ENCODE measurements at regions not wholly inside any gene's neighbourhood (a gene's known extent, or its start where the extent isn't known, plus 50 kb on each side); places are given as distances from the start of the nearest gene placed in this dataset.

DNA sequence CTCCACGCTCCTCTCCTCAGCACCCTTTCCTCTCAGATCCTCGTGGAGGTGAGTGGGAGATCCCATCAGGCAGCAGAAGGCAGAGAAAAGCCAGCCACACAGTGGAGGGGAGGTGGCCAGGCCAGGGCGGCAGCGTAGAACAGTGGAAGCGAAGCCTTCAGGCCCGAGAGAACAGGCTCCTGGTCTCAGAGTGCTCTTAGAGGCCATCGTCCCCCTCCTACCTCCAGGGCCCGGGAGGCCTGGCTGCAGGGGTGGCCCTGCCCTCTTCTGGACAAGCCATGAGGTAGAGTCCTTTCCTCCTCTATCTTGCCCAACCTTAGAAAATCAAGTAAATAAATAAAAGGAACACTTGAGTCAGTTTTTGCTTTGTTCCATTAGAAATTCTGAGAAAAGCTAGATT is 202.0 kb downstream of the KATNAL1 start:
- no peak for DNase-seq

DNA sequence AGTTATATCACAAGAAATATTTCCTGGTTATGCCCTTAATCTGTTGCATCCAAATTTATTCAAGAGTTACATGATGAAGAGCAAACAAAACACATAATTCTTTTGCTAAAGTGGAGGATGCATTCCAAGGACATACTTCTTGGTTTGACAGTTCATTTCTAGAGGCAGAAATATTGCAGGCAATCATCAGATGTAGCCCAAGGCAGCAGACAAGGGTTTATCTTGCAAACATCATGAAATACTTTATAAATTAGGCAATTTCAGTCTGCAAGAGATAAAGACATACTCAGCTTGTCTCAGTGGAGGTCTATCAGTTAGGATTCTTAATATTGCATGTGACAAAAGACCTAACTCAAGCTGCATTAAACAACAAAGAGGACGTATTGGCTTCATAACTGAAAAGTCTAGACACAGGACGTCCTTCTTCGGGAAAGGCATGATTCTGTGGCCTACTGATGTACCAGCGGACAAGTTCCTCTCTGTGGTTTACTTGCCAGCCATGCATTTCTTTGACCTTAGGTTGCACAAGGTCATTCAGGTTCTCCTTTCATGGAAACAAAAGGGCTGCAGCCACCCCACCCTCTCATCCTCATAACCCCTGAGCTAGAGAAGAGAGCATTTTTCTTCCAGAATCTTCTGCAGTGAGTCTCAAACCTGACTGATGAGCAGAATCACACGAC is 204.1 kb downstream of the KATNAL1 start:
- DNase-seq: no peak

DNA sequence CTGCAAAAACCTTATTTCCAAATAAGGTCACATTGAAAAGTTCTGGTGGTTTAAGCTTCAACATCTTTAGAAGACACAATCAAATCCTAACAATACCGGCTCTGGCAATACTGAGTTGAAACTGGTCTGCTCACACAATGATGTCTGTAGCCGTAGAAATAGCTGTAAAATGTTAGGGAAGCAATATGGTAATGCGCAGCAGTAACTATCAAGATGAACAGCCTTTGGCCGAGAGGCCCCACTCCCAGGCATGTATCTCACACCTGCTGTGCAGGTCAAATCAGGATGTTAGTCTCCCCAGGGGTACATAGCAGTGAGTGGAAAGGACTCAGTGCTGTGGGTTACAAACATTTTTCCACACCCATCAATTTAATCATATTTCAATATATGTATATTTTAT is 207.1 kb downstream of the KATNAL1 start:
- no peak for DNase-seq

DNA sequence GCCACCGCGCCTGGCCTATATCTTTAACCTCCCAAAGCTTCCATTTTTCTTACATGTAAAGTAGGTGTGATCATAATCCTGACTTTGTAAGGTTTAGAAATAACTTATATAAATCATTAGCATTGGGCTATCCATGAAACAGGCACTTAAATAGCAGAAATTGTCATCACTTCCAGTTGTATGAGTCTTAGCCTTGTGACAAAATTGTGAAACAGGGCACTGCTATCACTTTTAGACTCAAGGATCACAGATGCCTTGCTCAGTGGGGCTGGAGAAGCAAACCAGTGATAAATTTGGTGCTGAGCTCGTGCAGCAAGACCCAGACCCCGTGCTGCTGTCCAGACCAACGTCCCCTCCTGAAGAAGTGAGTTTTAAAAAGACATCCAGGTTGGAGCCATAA is 209.7 kb downstream of the KATNAL1 start:
- no peak for DNase-seq

DNA sequence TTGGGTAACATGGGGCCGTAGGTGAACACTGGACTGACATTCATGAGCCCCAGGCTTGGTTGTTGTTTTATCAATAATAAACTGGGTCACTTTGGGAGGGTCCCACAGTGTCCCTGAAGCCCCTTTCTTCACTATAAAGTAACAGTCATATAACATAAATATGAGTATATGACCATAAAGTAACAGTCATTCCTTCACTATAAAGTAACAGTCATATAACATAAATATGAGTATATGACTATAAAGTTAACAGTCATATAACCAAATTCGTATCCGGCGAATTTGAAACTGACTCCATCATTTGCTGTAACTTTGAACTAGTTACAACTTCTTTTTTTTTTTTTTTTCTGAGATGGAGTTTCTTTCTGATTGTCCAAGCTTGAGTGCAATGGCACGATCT is 210.3 kb downstream of the KATNAL1 start:
- no peak for DNase-seq

DNA sequence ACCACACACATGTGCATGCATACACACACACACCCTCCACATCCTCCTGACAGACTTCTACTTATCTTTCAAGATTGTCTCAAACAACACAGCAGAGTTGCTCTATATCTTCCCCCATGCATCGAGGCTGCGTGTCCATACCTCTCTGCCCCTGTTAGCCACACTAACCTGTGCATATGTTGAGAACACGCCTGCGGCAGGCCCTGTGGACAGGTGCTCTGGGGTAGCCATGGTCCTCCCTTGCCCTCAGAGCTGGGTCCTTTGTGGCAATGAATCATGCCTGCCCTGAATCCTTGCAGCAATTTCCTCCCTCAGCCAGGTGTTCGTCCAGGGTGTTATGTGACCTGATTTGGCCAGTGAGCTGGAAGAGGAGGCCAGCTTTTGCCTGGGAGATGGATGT is 213.3 kb downstream of the KATNAL1 start:
- DNase-seq: no peak

DNA sequence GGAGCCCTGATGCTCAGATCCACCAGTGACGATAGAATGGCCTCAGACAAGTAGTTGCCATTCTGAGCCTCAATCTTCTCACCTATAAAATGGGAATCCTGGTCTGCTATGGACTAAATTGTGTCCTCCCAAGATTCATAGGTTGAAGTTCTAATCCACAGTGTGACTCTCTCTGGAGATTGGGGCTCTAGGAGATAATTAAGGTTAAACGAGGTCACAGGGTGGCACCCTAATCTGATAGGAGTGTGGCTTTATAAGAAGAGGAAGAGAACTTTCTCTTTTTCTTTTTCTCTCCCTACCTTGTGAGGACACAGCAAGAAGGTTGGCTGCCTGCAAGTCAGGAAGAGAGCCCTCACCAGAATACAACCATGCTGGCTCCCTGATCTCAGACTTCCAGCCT is 214.1 kb downstream of the KATNAL1 start:
- DNase-seq: no peak

DNA sequence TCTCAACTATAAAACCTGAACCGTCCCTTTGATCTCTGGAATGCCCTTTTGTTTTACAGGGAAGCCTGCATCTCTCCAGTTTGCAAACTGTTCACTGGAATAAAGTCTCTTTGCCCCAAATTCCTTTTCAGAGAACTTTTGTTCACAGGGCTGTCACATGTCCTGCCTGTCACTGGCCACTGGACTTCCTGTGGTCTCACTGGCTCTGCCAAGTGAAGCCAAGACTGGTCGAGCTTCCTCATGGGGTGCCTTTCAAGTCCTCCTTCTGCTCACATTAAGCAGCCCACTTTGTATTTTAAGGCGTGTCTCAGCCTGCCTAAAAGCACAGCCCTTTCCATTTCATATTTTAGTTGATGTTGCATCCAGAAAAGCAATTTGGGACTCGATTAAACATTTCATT is 215.7 kb downstream of the KATNAL1 start:
- DNase-seq: no peak

DNA sequence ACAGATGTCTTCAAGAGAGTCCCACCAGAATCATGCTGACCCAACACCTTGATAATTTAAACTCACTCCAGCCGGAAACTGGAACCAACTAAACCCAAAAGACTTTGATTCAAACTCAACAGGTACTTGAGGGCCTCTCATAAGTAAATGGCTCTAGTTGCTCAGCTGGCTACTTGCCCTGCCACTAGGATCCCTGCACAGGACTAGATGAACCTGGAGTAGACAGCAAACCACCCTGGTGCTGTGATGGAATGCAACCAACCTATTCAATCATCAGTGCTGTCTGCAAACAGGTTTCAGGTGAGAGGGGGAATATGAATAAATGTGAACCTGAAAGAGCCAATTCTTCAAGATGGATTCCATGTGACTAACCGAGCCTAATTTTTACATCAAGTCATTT is 216.3 kb downstream of the KATNAL1 start:
- DNase-seq: no peak

DNA sequence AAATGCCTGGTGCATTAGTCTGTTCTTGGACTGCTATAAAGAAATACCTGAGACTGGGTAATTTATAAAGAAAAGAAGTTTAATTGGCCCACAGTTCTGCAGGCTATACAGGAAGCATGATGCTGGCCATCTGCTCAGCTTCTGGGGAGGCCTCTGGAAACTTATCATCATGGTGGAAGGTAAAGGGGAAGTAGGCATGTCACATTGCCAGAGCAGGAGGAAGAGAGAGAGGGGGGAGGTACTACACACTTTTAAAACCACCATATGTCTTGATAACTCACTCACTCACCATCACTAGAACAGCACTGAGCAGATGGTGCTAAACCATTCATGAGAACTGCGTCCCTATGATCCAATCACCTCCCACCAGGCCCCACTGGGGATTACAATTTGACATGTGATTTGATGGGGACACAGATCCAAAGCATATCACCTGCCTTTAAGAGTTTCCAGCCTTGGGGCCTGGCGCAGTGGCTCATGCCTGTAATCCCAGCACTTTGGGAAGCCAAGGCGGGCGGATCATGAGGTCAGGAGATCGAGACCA is 219.0 kb downstream of the KATNAL1 start:
- DNase-seq: no peak

DNA sequence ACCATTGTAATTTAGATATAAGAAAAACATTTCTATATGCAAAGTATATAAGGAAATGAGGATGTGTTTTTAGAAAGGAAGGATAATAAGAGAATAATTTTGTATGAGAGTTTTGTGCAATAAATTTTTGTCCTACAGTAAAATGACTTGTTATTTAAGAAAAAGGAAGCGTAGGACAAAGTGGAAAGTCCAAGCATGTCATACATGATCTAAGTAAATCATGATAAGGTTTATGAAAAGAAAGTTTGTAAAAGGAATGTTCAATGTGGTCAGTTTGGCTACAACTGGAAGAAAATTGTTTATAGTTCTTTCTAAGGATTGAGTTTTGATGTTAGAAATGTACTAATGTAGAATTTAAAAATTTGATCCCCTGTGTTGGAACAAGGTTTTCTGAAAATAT is 222.3 kb downstream of the KATNAL1 start:
- DNase-seq: no peak

DNA sequence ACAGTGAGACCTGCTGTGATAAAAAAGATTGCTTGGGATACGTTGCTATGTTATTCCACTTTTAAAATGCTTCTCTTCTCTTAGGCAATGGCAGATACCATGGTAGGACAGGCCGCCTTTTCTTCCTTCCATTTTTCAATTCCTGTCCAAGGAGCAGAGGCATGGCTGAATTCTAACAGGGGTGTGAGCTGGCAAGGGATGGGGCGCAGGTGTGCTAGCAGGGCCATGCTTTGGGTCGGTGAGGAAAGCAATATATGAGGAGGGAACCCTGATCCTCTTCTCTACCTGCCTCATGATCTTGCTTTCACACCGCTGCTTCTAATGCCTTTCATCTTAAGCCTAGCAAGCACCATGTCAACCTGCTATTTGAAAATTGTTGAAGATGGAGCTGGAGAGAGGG is 225.0 kb downstream of the KATNAL1 start:
- no peak for DNase-seq

DNA sequence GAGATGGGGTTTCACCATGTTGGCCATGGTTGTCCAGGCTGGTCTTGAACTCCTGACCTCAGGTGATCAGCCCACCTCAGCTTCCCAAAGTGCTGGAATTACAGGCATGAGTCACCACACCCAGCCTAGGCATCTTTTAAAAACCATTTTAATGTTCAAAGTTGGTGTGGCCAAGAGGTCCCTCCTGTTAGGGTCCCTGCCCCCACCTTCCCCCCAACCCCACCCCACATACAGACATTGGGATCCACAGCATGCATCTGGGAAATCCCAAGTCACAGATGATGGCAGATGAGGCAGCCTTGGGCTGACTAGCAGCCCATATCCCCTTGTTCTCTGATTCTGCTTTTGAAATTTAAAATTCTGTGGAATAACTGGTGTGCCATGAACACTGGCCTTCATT is 226.0 kb downstream of the KATNAL1 start:
- no peak for DNase-seq

DNA sequence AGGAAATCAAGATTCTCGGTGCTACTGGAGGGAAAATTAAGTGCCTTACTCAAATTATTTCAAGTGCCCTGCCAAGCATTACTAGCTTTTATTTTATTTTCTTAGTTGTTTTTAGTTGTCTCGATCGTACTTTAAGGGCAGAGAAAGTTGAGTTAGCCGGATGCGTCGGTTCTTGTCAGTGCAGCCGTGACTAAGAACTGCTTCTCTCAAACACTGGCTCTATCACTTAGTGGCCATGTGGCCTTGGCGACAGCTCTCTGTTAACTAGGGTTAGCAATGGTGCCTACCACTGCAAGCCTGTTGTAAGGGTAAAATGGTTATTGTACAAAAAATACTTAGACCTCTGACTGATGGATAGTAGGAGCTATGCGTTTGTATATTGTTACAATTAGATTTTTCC is 227.8 kb downstream of the KATNAL1 start:
- no peak for DNase-seq

DNA sequence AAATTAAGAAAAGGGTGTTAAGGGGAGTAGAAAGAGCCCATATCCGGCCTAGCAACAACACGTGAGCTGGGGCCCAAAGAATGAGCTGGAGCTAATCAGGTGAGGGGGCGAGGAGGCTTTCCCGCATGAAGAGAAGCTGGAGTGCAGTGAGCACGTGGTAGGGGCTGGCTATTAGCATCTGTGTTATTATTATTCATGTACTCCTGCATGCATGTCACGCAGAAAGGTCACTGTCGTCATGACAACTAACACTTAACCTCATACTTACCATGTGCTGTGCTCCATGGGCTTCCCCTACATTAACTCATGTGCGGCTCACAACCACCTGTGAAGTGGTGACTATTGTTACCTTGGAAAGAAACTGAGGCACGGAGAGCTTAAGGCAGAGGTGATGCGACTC is 227.6 kb upstream of the UBL3 start:
- DNase-seq: no peak

DNA sequence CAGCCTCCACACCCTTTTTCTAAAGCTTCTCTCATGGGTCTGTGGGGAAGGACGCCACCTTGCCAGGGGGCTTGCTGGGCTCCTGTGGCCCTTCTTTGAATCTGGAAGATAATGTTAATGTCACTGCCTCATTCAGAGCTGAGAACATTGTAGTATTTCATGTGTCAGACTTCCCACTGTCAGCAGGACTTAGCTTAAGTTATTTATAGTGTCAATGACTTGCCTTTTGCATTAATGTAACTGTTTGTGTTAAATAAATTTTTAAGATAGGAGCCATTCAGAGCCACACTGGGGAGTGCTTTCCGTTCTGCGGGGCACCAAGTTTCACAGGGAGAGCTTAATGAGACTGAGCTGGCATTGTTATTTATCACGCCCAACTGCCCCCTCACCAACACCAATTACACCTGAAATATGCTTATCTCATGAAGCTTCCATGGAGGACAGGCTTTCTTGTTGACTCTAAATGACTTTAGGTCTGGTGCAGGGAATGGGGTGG is 226.9 kb upstream of the UBL3 start:
- DNase-seq: no peak

DNA sequence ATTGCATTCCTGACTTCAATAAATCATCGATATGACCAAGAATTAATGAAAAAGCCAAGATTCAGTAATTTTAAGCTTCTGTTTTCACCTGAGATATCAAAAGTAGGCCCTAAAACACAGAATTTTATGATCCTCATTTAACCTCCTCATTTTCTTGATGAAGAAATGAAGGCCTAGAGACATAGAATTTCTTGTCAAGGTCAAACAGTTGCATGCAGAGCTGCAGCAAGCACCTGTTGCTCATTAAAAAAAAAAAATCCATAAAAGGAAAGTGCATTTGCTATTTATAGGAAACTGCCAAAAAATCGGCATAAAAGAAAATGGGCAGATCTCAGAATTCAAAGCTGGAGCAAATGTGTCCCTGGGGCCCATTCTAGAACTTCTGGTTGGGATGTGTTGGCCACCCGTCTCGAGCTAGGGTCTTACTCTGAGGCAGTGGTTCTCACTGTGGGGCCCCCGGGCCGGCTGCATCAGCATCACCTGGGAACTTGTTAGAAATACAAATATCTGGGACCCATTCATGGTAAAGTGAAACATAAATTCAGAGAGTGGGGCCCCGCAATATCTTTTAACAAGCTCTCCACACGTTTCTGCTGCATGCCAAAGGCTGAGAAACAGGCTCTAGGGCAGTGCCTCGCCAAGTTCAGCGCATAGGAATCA is 224.7 kb upstream of the UBL3 start:
- no peak for DNase-seq

DNA sequence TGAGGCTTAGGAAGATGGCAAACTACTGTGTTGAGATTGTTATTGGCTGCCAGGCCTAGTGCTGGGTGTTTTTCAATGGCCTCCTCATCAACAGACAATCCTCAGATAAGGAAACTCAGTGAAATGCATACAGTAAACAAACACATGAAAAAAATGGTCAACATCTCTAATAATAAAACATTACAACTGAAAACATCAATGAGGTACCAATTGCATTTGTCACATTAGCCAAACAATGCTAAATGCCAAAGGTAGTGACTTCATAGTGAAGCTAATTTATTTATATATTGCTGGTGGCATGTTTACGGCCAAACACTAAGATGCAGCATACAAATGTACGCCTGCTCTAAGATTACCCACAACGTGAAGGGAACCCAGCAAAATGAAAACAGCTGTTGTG is 224.0 kb upstream of the UBL3 start:
- DNase-seq: no peak

DNA sequence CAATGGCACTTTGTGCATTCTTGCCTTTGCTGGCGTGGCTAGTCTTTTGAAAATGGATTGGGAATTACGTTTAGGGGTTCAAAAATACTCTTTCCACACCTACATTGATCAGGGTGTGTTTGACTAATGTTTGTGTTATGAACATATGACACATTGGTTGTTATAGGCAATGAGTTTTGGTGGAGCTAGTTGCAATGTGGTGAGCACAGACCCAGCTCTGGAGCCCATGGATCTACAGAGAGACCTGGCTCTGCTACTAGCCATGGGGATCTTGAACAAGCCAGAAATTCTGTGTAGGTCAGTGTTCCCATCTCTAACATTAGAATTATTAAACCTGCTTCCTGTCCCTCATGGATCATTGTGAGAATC is 222.4 kb upstream of the UBL3 start:
- DNase-seq: no peak

DNA sequence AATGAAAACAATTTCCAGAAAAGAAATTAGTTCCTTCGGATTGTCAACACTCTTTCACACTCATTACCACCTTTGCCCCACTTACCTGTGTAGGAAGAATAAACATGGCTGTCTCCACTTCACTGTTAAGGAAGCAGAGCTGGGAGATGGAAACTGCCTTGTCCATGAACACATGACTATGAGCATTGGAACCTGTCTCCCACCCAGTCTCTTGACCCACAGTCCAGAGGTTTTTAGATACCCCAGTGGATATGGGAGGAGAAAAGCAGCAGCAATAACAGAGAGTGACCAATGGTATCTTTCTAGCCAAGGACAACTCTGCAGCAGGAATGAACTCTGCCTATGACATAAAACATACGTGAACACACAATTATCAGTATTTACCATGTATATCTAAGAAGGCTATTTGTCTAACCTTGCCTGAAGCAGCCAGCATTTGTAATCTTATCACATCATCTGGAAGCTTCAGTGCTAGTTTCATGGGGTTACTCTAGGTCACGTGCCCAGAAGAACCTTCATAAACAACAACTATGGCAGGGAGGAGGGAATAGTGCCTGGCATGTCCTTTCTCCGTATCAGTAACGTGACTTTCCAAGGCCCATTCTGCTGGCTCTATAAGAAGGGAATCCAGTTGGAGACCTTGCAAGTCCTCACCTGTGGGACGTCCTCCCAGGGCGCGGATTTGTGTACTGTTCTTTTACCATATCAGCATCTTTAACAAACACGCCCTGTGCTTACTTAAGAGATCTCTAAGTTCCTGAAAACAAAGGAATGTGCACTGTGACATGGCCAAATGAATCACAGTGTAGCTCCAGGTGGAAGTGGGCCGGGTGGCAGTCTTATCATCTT is 221.8 kb upstream of the UBL3 start:
- no peak for DNase-seq

DNA sequence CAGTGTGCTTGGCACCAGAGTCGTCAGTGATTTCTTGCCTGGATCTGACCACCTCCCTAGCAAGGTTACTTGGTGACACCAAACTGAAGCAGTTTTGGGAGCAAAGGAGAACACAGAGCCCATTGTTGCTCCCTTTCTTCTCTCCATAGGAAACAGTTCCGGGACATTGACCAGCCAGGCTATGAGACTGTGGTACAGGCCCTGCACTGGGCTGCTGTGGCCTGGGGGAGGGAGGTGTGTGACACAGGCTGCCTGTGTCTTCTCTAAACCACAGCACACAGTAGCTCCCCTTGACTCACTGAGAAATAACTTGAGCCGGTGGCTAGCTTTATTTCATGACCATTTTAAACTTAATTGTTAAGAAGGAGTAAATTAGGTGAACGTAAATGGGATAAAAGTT is 214.8 kb upstream of the UBL3 start:
- DNase-seq: no peak

DNA sequence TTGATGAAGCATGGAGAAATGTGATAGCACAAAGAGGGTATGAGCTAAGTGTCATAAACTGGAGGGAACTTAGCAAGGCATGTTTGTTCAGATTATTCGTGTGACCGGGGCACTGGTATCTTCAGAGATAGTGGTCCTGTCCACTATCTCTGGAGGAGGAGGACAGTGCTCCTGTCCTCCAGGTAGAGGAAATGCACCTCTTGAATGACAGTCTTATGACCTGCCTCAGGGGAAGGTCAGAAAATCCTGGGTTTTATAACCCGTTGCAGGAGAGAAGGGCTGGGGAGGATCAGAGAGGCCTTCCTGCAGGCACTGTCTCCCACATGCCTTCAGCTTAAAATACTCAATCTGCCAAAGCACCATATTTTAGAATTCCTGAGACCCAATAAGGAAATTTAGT is 213.5 kb upstream of the UBL3 start:
- DNase-seq: no peak

DNA sequence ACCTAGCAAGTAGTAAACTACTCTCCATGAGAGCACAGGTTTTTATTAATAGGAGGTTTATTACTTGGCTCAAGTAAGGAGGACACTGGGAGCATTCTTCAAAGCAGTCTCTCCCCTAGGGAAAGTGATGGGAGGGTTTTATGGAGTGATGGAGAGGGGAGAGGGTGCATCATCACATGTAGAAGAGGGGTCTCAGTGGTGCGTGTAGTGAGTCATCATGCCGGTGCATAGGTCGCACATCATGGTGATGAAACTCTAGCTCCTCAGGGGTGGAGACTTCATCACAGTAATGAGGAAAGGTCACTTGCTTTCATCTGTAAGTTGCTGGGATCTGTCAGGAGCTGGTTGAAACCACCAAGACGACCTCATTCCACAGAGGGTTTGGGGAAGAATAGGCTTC is 210.8 kb upstream of the UBL3 start:
- no peak for DNase-seq

DNA sequence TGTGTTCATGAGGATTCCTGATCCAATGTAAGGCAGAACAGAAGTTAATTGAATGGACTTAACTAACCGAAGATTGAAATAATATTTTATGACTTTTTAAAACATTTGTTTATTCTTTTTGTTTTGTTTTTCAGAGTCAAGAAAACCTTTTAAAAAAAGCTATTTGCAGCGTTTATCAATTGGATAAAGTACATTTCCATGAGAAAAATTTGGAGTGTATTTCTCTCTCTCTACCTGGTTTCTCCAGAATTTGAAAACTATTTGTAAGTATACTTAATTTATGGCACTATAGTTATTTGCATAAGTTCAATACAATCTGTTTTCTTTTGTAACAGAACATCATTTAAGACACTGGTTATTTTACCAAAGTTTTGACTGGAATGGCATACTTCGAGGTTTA is 208.0 kb upstream of the UBL3 start:
- DNase-seq: no peak
